ENCODE measurements at regions not wholly inside any gene's neighbourhood (a gene's known extent, or its start where the extent isn't known, plus 50 kb on each side); places are given as distances from the start of the nearest gene placed in this dataset.

- H3K4me2 ChIP-seq (ENCODE audit: insufficient read depth in 1 of 2, low read depth in 2 of 2, low read length in 2 of 2) = no peak overlapping the region
- H3K27ac ChIP-seq (ENCODE audit: low read depth, low read length) = no peak overlapping the region
- no peaks in the 10 kb centered on the region for H3K27me3 ChIP-seq (replicated peaks in 1 of 4; ENCODE audit: control insufficient read depth in 3 of 4, extremely low read depth in 1 of 4, insufficient read depth in 3 of 4, low read length in 3 of 4)
- no peak for TF ChIP-seq SAP30 (IDR thresholded peaks at IDR 0.05; ENCODE audit: insufficient read depth, insufficient replicate concordance, low read length)
- no peak for TF ChIP-seq KDM5A (IDR thresholded peaks at IDR 0.05; ENCODE audit: low read length)
- TF ChIP-seq CTCF (IDR thresholded peaks at IDR 0.05; ENCODE audit: control extremely low read depth in 1 of 3, insufficient read depth in 1 of 3, low read depth in 1 of 3, low read length in 3 of 3) = no peak
- no peak for TF ChIP-seq ASH2L (IDR thresholded peaks at IDR 0.05; ENCODE audit: low read length)
- TF ChIP-seq CHD2 (IDR thresholded peaks at IDR 0.05; ENCODE audit: low read length) = no peak
- no peak for TF ChIP-seq RNF2 (IDR thresholded peaks at IDR 0.05; ENCODE audit: borderline replicate concordance, low read depth, low read length, missing control alignments, poor library complexity, severe bottlenecking)
- no peak for TF ChIP-seq FOSL1 (IDR thresholded peaks at IDR 0.05; ENCODE audit: insufficient read depth, low read depth, low read length)
- TF ChIP-seq CEBPB (IDR thresholded peaks at IDR 0.05; ENCODE audit: low read depth, low read length) = no peak
- no peak for TF ChIP-seq NANOG (IDR thresholded peaks at IDR 0.05; ENCODE audit: insufficient read depth, low read depth, low read length, poor library complexity, severe bottlenecking)
- no peak for TF ChIP-seq CBX5 (IDR thresholded peaks at IDR 0.05; ENCODE audit: low read depth, low read length)
- TF ChIP-seq SP1 (IDR thresholded peaks at IDR 0.05; ENCODE audit: low read depth, low read length) = no peak
- TF ChIP-seq YY1 (IDR thresholded peaks at IDR 0.05; ENCODE audit: low read depth, low read length) = no peak
- no peak for TF ChIP-seq POLR2A (IDR thresholded peaks at IDR 0.05; ENCODE audit: control extremely low read depth in 1 of 2, low read depth in 2 of 2, low read length in 2 of 2)
These were observed 1145.6 kb upstream of the DIAPH2 start for GRCh38 chrX:95539041-95539440.

More at GRCh38 chrX:95539041-95539440, 1145.6 kb upstream of the DIAPH2 start:
- ChIA-PET POLR2A (ENCODE audit: partially characterized antibody) (no interaction called here), CTCF (ENCODE audit: partially characterized antibody) (no interaction called here)
- Histone ChIP-seq H2BK12ac (ENCODE audit: low read depth, low read length) (no peak overlapping the region), H3K9me3 (ENCODE audit: insufficient read depth in 2 of 2, low read depth in 1 of 2, low read length in 1 of 2) (no peaks in the 10 kb centered on the region), H2AK5ac (ENCODE audit: low read depth, low read length) (no peak overlapping the region), H3K4me3 (ENCODE audit: extremely low read depth in 1 of 4, insufficient read depth in 2 of 4, low read depth in 3 of 4, low read length in 4 of 4) (no peak overlapping the region), H4K20me1 (replicated peaks in 1 of 2; ENCODE audit: control insufficient read depth in 1 of 2, insufficient read depth in 2 of 2, low read length in 2 of 2) (no peaks in the 10 kb centered on the region), H3K23ac (ENCODE audit: insufficient read length) (no peak overlapping the region), H4K5ac (ENCODE audit: insufficient read length, low read depth, low read length) (no peak overlapping the region), H3K14ac (ENCODE audit: insufficient read length) (no peak overlapping the region), H2AFZ (ENCODE audit: low read length) (no peak overlapping the region; the same call in 1 of the 2 replicates), H3K9ac (replicated peaks in 1 of 4; ENCODE audit: extremely low read depth in 1 of 4, low read depth in 3 of 4, low read length in 3 of 4) (no peak overlapping the region), H3K79me1 (ENCODE audit: low read depth, low read length) (no peaks in the 10 kb centered on the region), H3K56ac (replicated peaks; ENCODE audit: insufficient read length, low read depth, low read length) (no peak overlapping the region), H3K4me1 (replicated peaks in 1 of 4; ENCODE audit: control insufficient read depth in 3 of 4, insufficient read depth in 4 of 4, low read length in 3 of 4) (no peaks in the 10 kb centered on the region), H2BK120ac (replicated peaks; ENCODE audit: low read depth, low read length) (no peak overlapping the region), H3K4ac (replicated peaks; ENCODE audit: insufficient read length, low read depth, low read length) (no peak overlapping the region), H4K8ac (ENCODE audit: extremely low read depth, insufficient read depth, low read length) (no peak overlapping the region), H2BK5ac (ENCODE audit: low read depth, low read length) (no peak overlapping the region), H3K23me2 (ENCODE audit: low read depth, low read length) (no peaks in the 10 kb centered on the region), H2BK15ac (ENCODE audit: low read length) (no peak overlapping the region), H2BK20ac (ENCODE audit: low read length) (no peak overlapping the region), H3K18ac (ENCODE audit: extremely low read depth, low read length) (no peak overlapping the region), H3K36me3 (ENCODE audit: control insufficient read depth in 2 of 4, insufficient read depth in 4 of 4, low read length in 3 of 4) (no peaks in the 10 kb centered on the region), H3K79me2 (ENCODE audit: control insufficient read depth in 1 of 2, insufficient read depth in 2 of 2, low read length in 2 of 2) (no peaks in the 10 kb centered on the region), H4K91ac (replicated peaks; ENCODE audit: insufficient read length, low read length) (no peak overlapping the region)
- FAIRE-seq = no peak
- 75% methylated on average over 1 of the region's 3 CpGs; no CpG with 5 or more reads in 1 of the 2 experiments for WGBS, 2 experiments (ENCODE audit: extremely low coverage in 1 of 2, insufficient coverage in 1 of 2, insufficient read length in 1 of 2, insufficient replicate concordance in 2 of 2, low coverage in 1 of 2, low lambda C conversion rate in 2 of 2, missing lambda C conversion rate in 1 of 2)
- DNase-seq (ENCODE audit: low read depth in 1 of 2, low spot score in 2 of 2) = no peak

Data from H1 (cell line).